Activated naive CD4-positive, alpha-beta T cell treated with anti-CD3 and anti-CD28 coated beads, Interleukin-2, amount 10 ng/mL, durations not matched to agents 7 days and 5 days (primary cell): ENCODE measurements at regions not wholly inside any gene's neighbourhood (a gene's known extent, or its start where the extent isn't known, plus 50 kb on each side); places are given as distances from the start of the nearest gene placed in this dataset.

ENCODE experiments used
- CTCF ChIA-PET: fragments of 350-600 bp; sonication (Branson Sonifier 250); formaldehyde crosslinking; loops from one replicate; lab custom pipeline; 2021; ENCODE audit warnings: antibody characterized with exemption; lab: Charles Lee
- DNase-seq: peaks from one replicate; pipeline ENCODE4 v3.0.0-alpha.2; 2020
- H3K27ac Mint-ChIP-seq: one replicate; pipeline ENCODE4 v1.8.0; 2021; ENCODE audit warnings: mild to moderate bottlenecking, moderate library complexity, mixed read lengths
- H3K27me3 Mint-ChIP-seq: one replicate; pipeline ENCODE4 v1.8.0; 2021; ENCODE audit warnings: mild to moderate bottlenecking, mixed read lengths
- H3K36me3 Mint-ChIP-seq: one replicate; pipeline ENCODE4 v1.8.0; 2021; ENCODE audit warnings: mixed read lengths
- H3K4me1 Mint-ChIP-seq: one replicate; pipeline ENCODE4 v1.8.0; 2021; ENCODE audit warnings: mixed read lengths
- H3K4me3 Mint-ChIP-seq: one replicate; pipeline ENCODE4 v1.8.0; 2021; ENCODE audit warnings: mild to moderate bottlenecking, moderate library complexity, mixed read lengths
- H3K9me3 Mint-ChIP-seq: one replicate; pipeline ENCODE4 v1.8.0; 2021; ENCODE audit warnings: mixed read lengths

- Mint-ChIP-seq H3K9me3 (no peaks in the 10 kb centered on the region), H3K36me3 (no peaks in the 10 kb centered on the region), H3K27ac (no peak overlapping the region), H3K4me3 (no peak overlapping the region), H3K27me3 (no peaks in the 10 kb centered on the region), H3K4me1 (no peaks in the 10 kb centered on the region)
- CTCF ChIA-PET = no interaction called here
- DNase-seq = no peak
These were observed 402.5 kb downstream of the RFPL4B start for GRCh38 chr6:112749673-112750072.

GRCh38 chr6:112752305-112752704 is 405.2 kb downstream of the RFPL4B start:
- Mint-ChIP-seq H3K27me3 (no peaks in the 10 kb centered on the region), H3K9me3 (no peaks in the 10 kb centered on the region), H3K4me3 (no peak overlapping the region), H3K4me1 (no peaks in the 10 kb centered on the region), H3K36me3 (no peaks in the 10 kb centered on the region), H3K27ac (no peak overlapping the region)
- CTCF ChIA-PET = no interaction called here
- no peak for DNase-seq

- CTCF ChIA-PET = no interaction called here
- Mint-ChIP-seq H3K27ac (no peak overlapping the region), H3K4me1 (no peaks in the 10 kb centered on the region), H3K36me3 (no peaks in the 10 kb centered on the region), H3K27me3 (no peaks in the 10 kb centered on the region), H3K4me3 (no peak overlapping the region), H3K9me3 (no peaks in the 10 kb centered on the region)
- DNase-seq = no peak
These were observed 405.7 kb downstream of the RFPL4B start for GRCh38 chr6:112752791-112753190.

- DNase-seq = no peak
- Mint-ChIP-seq H3K27me3 (no peaks in the 10 kb centered on the region), H3K4me1 (no peaks in the 10 kb centered on the region), H3K27ac (no peak overlapping the region), H3K9me3 (no peaks in the 10 kb centered on the region), H3K36me3 (no peaks in the 10 kb centered on the region), H3K4me3 (no peak overlapping the region)
- CTCF ChIA-PET = interaction anchor here (1.4 kb wide), 1 partner anchor 23 kb away, joined by 3 read pairs; no protein-coding TSS in a partner anchor
These were observed 413.7 kb downstream of the RFPL4B start for GRCh38 chr6:112760831-112761230.

GRCh38 chr6:112761740-112762139 is 414.6 kb downstream of the RFPL4B start:
- no peaks in the 10 kb centered on the region for H3K36me3 Mint-ChIP-seq
- H3K4me1 Mint-ChIP-seq = no peaks in the 10 kb centered on the region

GRCh38 chr6:112764377-112764776 is 417.2 kb downstream of the RFPL4B start:
- H3K27ac Mint-ChIP-seq = no peak overlapping the region
- DNase-seq = no peak
- H3K9me3 Mint-ChIP-seq = peaks cover 10% of the 10 kb centered on the region
- H3K4me1 Mint-ChIP-seq = no peaks in the 10 kb centered on the region
- CTCF ChIA-PET = no interaction called here
- no peaks in the 10 kb centered on the region for H3K36me3 Mint-ChIP-seq
- H3K4me3 Mint-ChIP-seq = no peak overlapping the region
- H3K27me3 Mint-ChIP-seq = no peaks in the 10 kb centered on the region

More at GRCh38 chr6:112761740-112762139, 414.6 kb downstream of the RFPL4B start:
- H3K9me3 Mint-ChIP-seq = no peaks in the 10 kb centered on the region
- DNase-seq = no peak
- no peak overlapping the region for H3K4me3 Mint-ChIP-seq
- CTCF ChIA-PET = no interaction called here
- no peak overlapping the region for H3K27ac Mint-ChIP-seq
- no peaks in the 10 kb centered on the region for H3K27me3 Mint-ChIP-seq

GRCh38 chr6:112770308-112770707 is 423.2 kb downstream of the RFPL4B start:
- Mint-ChIP-seq H3K9me3 (peaks cover 10% of the 10 kb centered on the region), H3K4me1 (no peaks in the 10 kb centered on the region), H3K27me3 (no peaks in the 10 kb centered on the region), H3K4me3 (no peak overlapping the region), H3K36me3 (no peaks in the 10 kb centered on the region), H3K27ac (no peak overlapping the region)
- CTCF ChIA-PET = no interaction called here
- DNase-seq = no peak

GRCh38 chr6:112773187-112773586 is 426.1 kb downstream of the RFPL4B start:
- no peaks in the 10 kb centered on the region for H3K36me3 Mint-ChIP-seq
- H3K27ac Mint-ChIP-seq = no peak overlapping the region
- no peak overlapping the region for H3K4me3 Mint-ChIP-seq
- no peaks in the 10 kb centered on the region for H3K4me1 Mint-ChIP-seq
- H3K9me3 Mint-ChIP-seq = peaks cover 3% of the 10 kb centered on the region
- CTCF ChIA-PET = no interaction called here
- no peaks in the 10 kb centered on the region for H3K27me3 Mint-ChIP-seq
- no peak for DNase-seq

- no peaks in the 10 kb centered on the region for H3K9me3 Mint-ChIP-seq
- CTCF ChIA-PET = no interaction called here
These were observed 427.2 kb downstream of the RFPL4B start for GRCh38 chr6:112774319-112774718.

GRCh38 chr6:112780498-112781096 is 433.5 kb downstream of the RFPL4B start:
- Mint-ChIP-seq H3K27me3 (no peaks in the 10 kb centered on the region), H3K9me3 (no peaks in the 10 kb centered on the region), H3K27ac (no peak overlapping the region), H3K36me3 (no peaks in the 10 kb centered on the region), H3K4me1 (no peaks in the 10 kb centered on the region), H3K4me3 (no peak overlapping the region)
- DNase-seq = peak; percentile 26
- CTCF ChIA-PET = no interaction called here

More at GRCh38 chr6:112774319-112774718, 427.2 kb downstream of the RFPL4B start:
- H3K4me3 Mint-ChIP-seq = no peak overlapping the region
- DNase-seq = no peak
- no peaks in the 10 kb centered on the region for H3K27me3 Mint-ChIP-seq
- H3K4me1 Mint-ChIP-seq = no peaks in the 10 kb centered on the region
- H3K27ac Mint-ChIP-seq = no peak overlapping the region
- H3K36me3 Mint-ChIP-seq = no peaks in the 10 kb centered on the region

- CTCF ChIA-PET = no interaction called here
- H3K27me3 Mint-ChIP-seq = no peaks in the 10 kb centered on the region
- no peak for DNase-seq
- no peaks in the 10 kb centered on the region for H3K9me3 Mint-ChIP-seq
- no peaks in the 10 kb centered on the region for H3K4me1 Mint-ChIP-seq
- H3K4me3 Mint-ChIP-seq = no peak overlapping the region
- H3K27ac Mint-ChIP-seq = no peak overlapping the region
- H3K36me3 Mint-ChIP-seq = no peaks in the 10 kb centered on the region
These were observed 434.1 kb downstream of the RFPL4B start for GRCh38 chr6:112781241-112781640.

- Mint-ChIP-seq H3K27me3 (no peaks in the 10 kb centered on the region), H3K4me3 (no peak overlapping the region), H3K4me1 (no peaks in the 10 kb centered on the region), H3K9me3 (peaks cover 3% of the 10 kb centered on the region), H3K27ac (no peak overlapping the region), H3K36me3 (no peaks in the 10 kb centered on the region)
- no peak for DNase-seq
- CTCF ChIA-PET = no interaction called here
These were observed 438.3 kb downstream of the RFPL4B start for GRCh38 chr6:112785408-112785807.

GRCh38 chr6:112786801-112787200 is 439.7 kb downstream of the RFPL4B start:
- H3K4me3 Mint-ChIP-seq = no peak overlapping the region
- no peaks in the 10 kb centered on the region for H3K27me3 Mint-ChIP-seq
- no peak overlapping the region for H3K27ac Mint-ChIP-seq
- no peaks in the 10 kb centered on the region for H3K4me1 Mint-ChIP-seq
- DNase-seq = no peak
- peaks cover 3% of the 10 kb centered on the region for H3K9me3 Mint-ChIP-seq
- CTCF ChIA-PET = no interaction called here
- no peaks in the 10 kb centered on the region for H3K36me3 Mint-ChIP-seq

- no peak for DNase-seq
- no peaks in the 10 kb centered on the region for H3K36me3 Mint-ChIP-seq
- H3K27me3 Mint-ChIP-seq = no peaks in the 10 kb centered on the region
- H3K9me3 Mint-ChIP-seq = peaks cover 3% of the 10 kb centered on the region
- no peaks in the 10 kb centered on the region for H3K4me1 Mint-ChIP-seq
- no peak overlapping the region for H3K27ac Mint-ChIP-seq
- CTCF ChIA-PET = no interaction called here
- no peak overlapping the region for H3K4me3 Mint-ChIP-seq
These were observed 440.2 kb downstream of the RFPL4B start for GRCh38 chr6:112787371-112787770.

- DNase-seq = no peak
- CTCF ChIA-PET = no interaction called here
These were observed 448.2 kb downstream of the RFPL4B start for GRCh38 chr6:112795316-112795715.

More at GRCh38 chr6:112795316-112795715, 448.2 kb downstream of the RFPL4B start:
- Mint-ChIP-seq H3K4me3 (no peak overlapping the region), H3K27ac (no peak overlapping the region), H3K36me3 (no peaks in the 10 kb centered on the region), H3K27me3 (no peaks in the 10 kb centered on the region), H3K9me3 (peaks cover 8% of the 10 kb centered on the region), H3K4me1 (no peaks in the 10 kb centered on the region)
